ENCODE measurements at regions not wholly inside any gene's neighbourhood (a gene's known extent, or its start where the extent isn't known, plus 50 kb on each side); places are given as distances from the start of the nearest gene placed in this dataset.

GRCh38 chr20:23136893-23137745 is 51.0 kb upstream of the CD93 start:
- no peak for DNase-seq

- no peak for DNase-seq
These were observed 49.6 kb upstream of the CD93 start for GRCh38 chr20:23135449-23136420.
